COLO668 (cell line): ENCODE measurements at regions not wholly inside any gene's neighbourhood (a gene's known extent, or its start where the extent isn't known, plus 50 kb on each side); places are given as distances from the start of the nearest gene placed in this dataset.
"Not testable (repeated sequence)": the region's sequence is repeated elsewhere in the genome, so short reads cannot be mapped to it uniquely, and the experiment has no call there.

Experiments used
- DNase-seq: peaks from one replicate; lab custom pipeline; 2025; ENCODE audit not compliant: unreplicated experiment; lab: John Stamatoyannopoulos, UW

GRCh38 chr13:21872795-21873194 lies 201.9 kb downstream of the FGF9 start:
- DNase-seq = no peak

GRCh38 chr13:21875116-21875515 lies 204.2 kb downstream of the FGF9 start:
- no peak for DNase-seq

- DNase-seq = no peak
Observed at GRCh38 chr13:21879263-21879914, 208.5 kb downstream of the FGF9 start.

GRCh38 chr13:21882766-21883165 lies 211.9 kb downstream of the FGF9 start:
- DNase-seq = peak; percentile 66

- no peak for DNase-seq
Observed at GRCh38 chr13:21883713-21884112, 212.8 kb downstream of the FGF9 start.

GRCh38 chr13:21884299-21884909 lies 213.5 kb downstream of the FGF9 start:
- peak; percentile 63 for DNase-seq

- no peak for DNase-seq
Observed at GRCh38 chr13:21884965-21885567, 214.2 kb downstream of the FGF9 start.

- DNase-seq = no peak
Observed at GRCh38 chr13:21885714-21886224, 214.9 kb downstream of the FGF9 start.

- DNase-seq = no peak
Observed at GRCh38 chr13:21889651-21890050, 218.8 kb downstream of the FGF9 start.

- DNase-seq = not testable (repeated sequence)
Observed at GRCh38 chr13:21890220-21890619, 219.3 kb downstream of the FGF9 start.

GRCh38 chr13:21894091-21894490 lies 223.2 kb downstream of the FGF9 start:
- DNase-seq = peak; percentile 38

GRCh38 chr13:21894703-21895699 lies 224.1 kb downstream of the FGF9 start:
- no peak for DNase-seq

- DNase-seq = no peak
Observed at GRCh38 chr13:21895779-21896178, 224.9 kb downstream of the FGF9 start.

- DNase-seq = no peak
Observed at GRCh38 chr13:21897161-21897560, 226.3 kb downstream of the FGF9 start.

- no peak for DNase-seq
Observed at GRCh38 chr13:21898459-21898858, 227.6 kb downstream of the FGF9 start.

GRCh38 chr13:21898945-21899344 lies 228.1 kb downstream of the FGF9 start:
- no peak for DNase-seq

GRCh38 chr13:21901336-21901735 lies 230.5 kb downstream of the FGF9 start:
- no peak for DNase-seq

GRCh38 chr13:21901811-21902708 lies 231.2 kb downstream of the FGF9 start:
- no peak for DNase-seq

GRCh38 chr13:21902709-21903098 lies 231.8 kb downstream of the FGF9 start:
- no peak for DNase-seq

- no peak for DNase-seq
Observed at GRCh38 chr13:21905486-21905885, 234.6 kb downstream of the FGF9 start.
